Breast epithelium (tissue), 3 donors: ENCODE measurements at regions not wholly inside any gene's neighbourhood (a gene's known extent, or its start where the extent isn't known, plus 50 kb on each side); places are given as distances from the start of the nearest gene placed in this dataset.

Experiments
- POLR2A ChIP-seq: fragments of 450-650 bp; IDR thresholded peaks from one replicate; pipeline ENCODE4 v1.6.1; 2016; ENCODE audit warnings: antibody characterized with exemption, mild to moderate bottlenecking, moderate library complexity
- TF ChIP-seq, protein P1 (sequence below), 3 donors: fragments of 450-650 bp; IDR thresholded peaks; one replicate each; pipeline ENCODE4 v1.5.1; 2016 to 2017; ENCODE audit warnings: antibody characterized with exemption in 3 of 3, mild to moderate bottlenecking in 3 of 3, moderate library complexity in 3 of 3

DNA sequence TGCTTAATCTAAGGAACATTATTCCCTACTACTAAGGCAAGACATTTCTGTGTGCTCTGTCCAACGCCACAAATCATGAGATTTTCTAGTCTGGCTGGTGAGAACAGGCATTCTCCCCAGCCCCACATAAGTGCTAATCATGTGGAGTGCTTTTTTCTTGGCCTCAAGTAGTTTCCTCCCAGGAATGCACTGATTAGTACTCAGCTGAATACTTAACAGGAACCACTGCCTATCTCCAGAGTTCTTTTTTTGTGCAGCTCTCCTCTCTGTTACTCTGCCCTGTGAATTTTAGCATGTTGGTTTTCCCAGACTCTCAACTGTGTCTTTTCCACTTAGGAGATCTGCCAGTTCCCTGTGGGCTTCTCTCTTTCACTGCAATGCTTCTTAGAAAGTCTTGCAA, 1098.5 kb upstream of the LRRTM3 start:
- TF ChIP-seq, protein P1, sequence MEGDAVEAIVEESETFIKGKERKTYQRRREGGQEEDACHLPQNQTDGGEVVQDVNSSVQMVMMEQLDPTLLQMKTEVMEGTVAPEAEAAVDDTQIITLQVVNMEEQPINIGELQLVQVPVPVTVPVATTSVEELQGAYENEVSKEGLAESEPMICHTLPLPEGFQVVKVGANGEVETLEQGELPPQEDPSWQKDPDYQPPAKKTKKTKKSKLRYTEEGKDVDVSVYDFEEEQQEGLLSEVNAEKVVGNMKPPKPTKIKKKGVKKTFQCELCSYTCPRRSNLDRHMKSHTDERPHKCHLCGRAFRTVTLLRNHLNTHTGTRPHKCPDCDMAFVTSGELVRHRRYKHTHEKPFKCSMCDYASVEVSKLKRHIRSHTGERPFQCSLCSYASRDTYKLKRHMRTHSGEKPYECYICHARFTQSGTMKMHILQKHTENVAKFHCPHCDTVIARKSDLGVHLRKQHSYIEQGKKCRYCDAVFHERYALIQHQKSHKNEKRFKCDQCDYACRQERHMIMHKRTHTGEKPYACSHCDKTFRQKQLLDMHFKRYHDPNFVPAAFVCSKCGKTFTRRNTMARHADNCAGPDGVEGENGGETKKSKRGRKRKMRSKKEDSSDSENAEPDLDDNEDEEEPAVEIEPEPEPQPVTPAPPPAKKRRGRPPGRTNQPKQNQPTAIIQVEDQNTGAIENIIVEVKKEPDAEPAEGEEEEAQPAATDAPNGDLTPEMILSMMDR (IDR thresholded peaks at IDR 0.05): no peak
- TF ChIP-seq POLR2A: no peak
